ENCODE measurements at regions not wholly inside any gene's neighbourhood (a gene's known extent, or its start where the extent isn't known, plus 50 kb on each side); places are given as distances from the start of the nearest gene placed in this dataset.

DNA sequence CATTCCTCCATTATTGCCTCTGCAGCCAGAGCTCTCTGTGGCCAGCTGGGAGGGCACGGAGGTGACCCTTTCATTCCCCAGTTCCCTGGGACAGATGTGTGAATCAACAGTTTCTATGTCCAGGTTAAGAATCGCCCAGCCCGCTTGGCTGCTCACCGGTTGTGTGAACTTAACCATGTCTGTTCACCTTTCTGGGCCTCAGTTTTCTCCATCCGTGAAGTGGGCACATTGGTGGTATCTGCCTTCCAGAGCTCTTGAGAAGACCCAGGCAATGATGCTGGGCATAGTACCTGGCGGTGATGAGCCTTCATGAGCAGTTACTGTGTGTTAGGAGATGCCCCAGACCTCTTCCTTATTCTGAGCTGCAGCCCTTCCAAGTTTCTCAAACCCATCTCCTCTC lies 238.3 kb downstream of the MATN1 start:
- H3K79me2 ChIP-seq (ENCODE audit: insufficient read depth, low read length) = no peaks in the 10 kb centered on the region
- H3K4me1 ChIP-seq (ENCODE audit: control insufficient read depth in 1 of 2, insufficient read depth in 2 of 2, low read length in 2 of 2) = no peaks in the 10 kb centered on the region
- BruUV-seq (replicated peaks) = no TSS peak
- ATAC-seq (no peak), DNase-seq (ENCODE audit: low read depth, low spot score) (no peak)
- H3K27me3 ChIP-seq (ENCODE audit: insufficient read depth, low read length) = no peaks in the 10 kb centered on the region
- no peaks in the 10 kb centered on the region for H3K36me3 ChIP-seq (ENCODE audit: control insufficient read depth in 1 of 2, insufficient read depth in 2 of 2, low read length in 2 of 2)
- H3K4me3 ChIP-seq (replicated peaks in 1 of 2; ENCODE audit: low read depth in 1 of 2, low read length in 2 of 2) = no peak overlapping the region
- RAD21 ChIA-PET (ENCODE audit: low non-redundant PET in 1 of 2, low total read pairs in 2 of 2, uncharacterized antibody in 2 of 2, unreplicated experiment in 2 of 2) = no interaction called here
- H3K9me2 ChIP-seq (ENCODE audit: insufficient read depth) = no peaks in the 10 kb centered on the region
- POLR2A ChIA-PET = no interaction called here
- intact Hi-C loops (cut with micrococcal nuclease) = no loop called here
- TF ChIP-seq ZFX (IDR thresholded peaks at IDR 0.05) = no peak
- TF ChIP-seq, protein P1, sequence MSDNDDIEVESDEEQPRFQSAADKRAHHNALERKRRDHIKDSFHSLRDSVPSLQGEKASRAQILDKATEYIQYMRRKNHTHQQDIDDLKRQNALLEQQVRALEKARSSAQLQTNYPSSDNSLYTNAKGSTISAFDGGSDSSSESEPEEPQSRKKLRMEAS (IDR thresholded peaks at IDR 0.05) = no peak
- no peak for TF ChIP-seq CBX3 (IDR thresholded peaks at IDR 0.05; ENCODE audit: low read depth)
- TF ChIP-seq CEBPB (IDR thresholded peaks at IDR 0.05; ENCODE audit: low read depth) = no peak
- CTCF ChIA-PET = no interaction called here
- H2AFZ ChIP-seq (ENCODE audit: low read depth, low read length, poor library complexity, severe bottlenecking) = no peak overlapping the region
- H3K27ac ChIP-seq (ENCODE audit: low read depth, low read length) = no peak overlapping the region
- H4K20me1 ChIP-seq (ENCODE audit: insufficient read depth) = no peaks in the 10 kb centered on the region
- no peak overlapping the region for H3K4me2 ChIP-seq (ENCODE audit: low read length)
- H3K9ac ChIP-seq (ENCODE audit: low read length) = no peak overlapping the region
- peaks cover 14 to 24% of the 10 kb centered on the region in 2 experiments; a peak in 2 of 4 replicates for H3K9me3 ChIP-seq (ENCODE audit: control insufficient read depth in 1 of 2, insufficient read depth in 1 of 2, low read depth in 1 of 2, low read length in 2 of 2)

DNA sequence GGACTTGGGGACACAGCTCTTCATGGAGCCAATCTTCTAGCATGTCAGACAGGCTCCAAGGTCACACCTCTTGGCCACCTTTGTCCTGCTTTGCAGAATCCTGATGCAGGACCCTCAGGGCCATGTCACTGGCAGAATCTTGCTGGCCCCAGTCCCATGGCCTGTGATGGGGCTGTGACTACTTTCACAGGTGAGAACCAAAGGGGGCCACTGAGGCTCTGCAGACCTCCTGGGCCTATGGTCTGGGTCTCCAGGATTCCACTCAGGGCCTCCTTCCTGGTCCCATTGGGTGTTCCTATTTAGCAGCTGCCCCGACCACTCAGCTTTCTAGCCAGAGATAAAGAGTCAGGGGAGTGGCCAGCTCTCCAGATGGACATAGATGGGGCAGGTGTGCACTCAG lies 238.7 kb downstream of the MATN1 start:
- BruUV-seq (replicated peaks) = no TSS peak
- no peaks in the 10 kb centered on the region for H3K79me2 ChIP-seq (ENCODE audit: insufficient read depth, low read length)
- ChIA-PET POLR2A (no interaction called here), RAD21 (ENCODE audit: low non-redundant PET in 1 of 2, low total read pairs in 2 of 2, uncharacterized antibody in 2 of 2, unreplicated experiment in 2 of 2) (no interaction called here), CTCF (no interaction called here)
- ATAC-seq (no peak), DNase-seq (ENCODE audit: low read depth, low spot score) (no peak)
- intact Hi-C loops (cut with micrococcal nuclease) = no loop called here
- no peaks in the 10 kb centered on the region for H3K9me2 ChIP-seq (ENCODE audit: insufficient read depth)
- no peak overlapping the region for H2AFZ ChIP-seq (ENCODE audit: low read depth, low read length, poor library complexity, severe bottlenecking)
- peaks cover 14 to 24% of the 10 kb centered on the region in 2 experiments; a peak in 2 of 4 replicates for H3K9me3 ChIP-seq (ENCODE audit: control insufficient read depth in 1 of 2, insufficient read depth in 1 of 2, low read depth in 1 of 2, low read length in 2 of 2)
- H3K4me2 ChIP-seq (ENCODE audit: low read length) = no peak overlapping the region
- H3K27ac ChIP-seq (ENCODE audit: low read depth, low read length) = no peak overlapping the region
- no peaks in the 10 kb centered on the region for H3K4me1 ChIP-seq (ENCODE audit: control insufficient read depth in 1 of 2, insufficient read depth in 2 of 2, low read length in 2 of 2)
- H3K9ac ChIP-seq (ENCODE audit: low read length) = no peak overlapping the region
- no peaks in the 10 kb centered on the region for H4K20me1 ChIP-seq (ENCODE audit: insufficient read depth)
- no peak overlapping the region for H3K4me3 ChIP-seq (replicated peaks in 1 of 2; ENCODE audit: low read depth in 1 of 2, low read length in 2 of 2)
- no peaks in the 10 kb centered on the region for H3K27me3 ChIP-seq (ENCODE audit: insufficient read depth, low read length)
- no peaks in the 10 kb centered on the region for H3K36me3 ChIP-seq (ENCODE audit: control insufficient read depth in 1 of 2, insufficient read depth in 2 of 2, low read length in 2 of 2)
- no peak for TF ChIP-seq RAD21 (IDR thresholded peaks at IDR 0.05; ENCODE audit: low read depth)
- TF ChIP-seq, protein P2, sequence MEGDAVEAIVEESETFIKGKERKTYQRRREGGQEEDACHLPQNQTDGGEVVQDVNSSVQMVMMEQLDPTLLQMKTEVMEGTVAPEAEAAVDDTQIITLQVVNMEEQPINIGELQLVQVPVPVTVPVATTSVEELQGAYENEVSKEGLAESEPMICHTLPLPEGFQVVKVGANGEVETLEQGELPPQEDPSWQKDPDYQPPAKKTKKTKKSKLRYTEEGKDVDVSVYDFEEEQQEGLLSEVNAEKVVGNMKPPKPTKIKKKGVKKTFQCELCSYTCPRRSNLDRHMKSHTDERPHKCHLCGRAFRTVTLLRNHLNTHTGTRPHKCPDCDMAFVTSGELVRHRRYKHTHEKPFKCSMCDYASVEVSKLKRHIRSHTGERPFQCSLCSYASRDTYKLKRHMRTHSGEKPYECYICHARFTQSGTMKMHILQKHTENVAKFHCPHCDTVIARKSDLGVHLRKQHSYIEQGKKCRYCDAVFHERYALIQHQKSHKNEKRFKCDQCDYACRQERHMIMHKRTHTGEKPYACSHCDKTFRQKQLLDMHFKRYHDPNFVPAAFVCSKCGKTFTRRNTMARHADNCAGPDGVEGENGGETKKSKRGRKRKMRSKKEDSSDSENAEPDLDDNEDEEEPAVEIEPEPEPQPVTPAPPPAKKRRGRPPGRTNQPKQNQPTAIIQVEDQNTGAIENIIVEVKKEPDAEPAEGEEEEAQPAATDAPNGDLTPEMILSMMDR (IDR thresholded peaks at IDR 0.05 in 2 of 3, conservative IDR thresholded peaks at IDR 0.05 in 1 of 3; ENCODE audit: borderline replicate concordance in 1 of 3, insufficient read depth in 1 of 3, low read depth in 2 of 3, low read length in 2 of 3) = no peak
- TF ChIP-seq, protein P1 (IDR thresholded peaks at IDR 0.05) = no peak
- no peak for TF ChIP-seq SRF (IDR thresholded peaks at IDR 0.05; ENCODE audit: low read depth)
- no peak for TF ChIP-seq EZH2phosphoT487 (IDR thresholded peaks at IDR 0.05; ENCODE audit: borderline replicate concordance)
- no peak for TF ChIP-seq FOSL1 (IDR thresholded peaks at IDR 0.05; ENCODE audit: low read depth)
- TF ChIP-seq ZFX (IDR thresholded peaks at IDR 0.05) = no peak
- no peak for TF ChIP-seq TCF7L2 (IDR thresholded peaks at IDR 0.05; ENCODE audit: borderline replicate concordance, extremely low read depth, insufficient read depth, insufficient read length)
- TF ChIP-seq, protein P3, sequence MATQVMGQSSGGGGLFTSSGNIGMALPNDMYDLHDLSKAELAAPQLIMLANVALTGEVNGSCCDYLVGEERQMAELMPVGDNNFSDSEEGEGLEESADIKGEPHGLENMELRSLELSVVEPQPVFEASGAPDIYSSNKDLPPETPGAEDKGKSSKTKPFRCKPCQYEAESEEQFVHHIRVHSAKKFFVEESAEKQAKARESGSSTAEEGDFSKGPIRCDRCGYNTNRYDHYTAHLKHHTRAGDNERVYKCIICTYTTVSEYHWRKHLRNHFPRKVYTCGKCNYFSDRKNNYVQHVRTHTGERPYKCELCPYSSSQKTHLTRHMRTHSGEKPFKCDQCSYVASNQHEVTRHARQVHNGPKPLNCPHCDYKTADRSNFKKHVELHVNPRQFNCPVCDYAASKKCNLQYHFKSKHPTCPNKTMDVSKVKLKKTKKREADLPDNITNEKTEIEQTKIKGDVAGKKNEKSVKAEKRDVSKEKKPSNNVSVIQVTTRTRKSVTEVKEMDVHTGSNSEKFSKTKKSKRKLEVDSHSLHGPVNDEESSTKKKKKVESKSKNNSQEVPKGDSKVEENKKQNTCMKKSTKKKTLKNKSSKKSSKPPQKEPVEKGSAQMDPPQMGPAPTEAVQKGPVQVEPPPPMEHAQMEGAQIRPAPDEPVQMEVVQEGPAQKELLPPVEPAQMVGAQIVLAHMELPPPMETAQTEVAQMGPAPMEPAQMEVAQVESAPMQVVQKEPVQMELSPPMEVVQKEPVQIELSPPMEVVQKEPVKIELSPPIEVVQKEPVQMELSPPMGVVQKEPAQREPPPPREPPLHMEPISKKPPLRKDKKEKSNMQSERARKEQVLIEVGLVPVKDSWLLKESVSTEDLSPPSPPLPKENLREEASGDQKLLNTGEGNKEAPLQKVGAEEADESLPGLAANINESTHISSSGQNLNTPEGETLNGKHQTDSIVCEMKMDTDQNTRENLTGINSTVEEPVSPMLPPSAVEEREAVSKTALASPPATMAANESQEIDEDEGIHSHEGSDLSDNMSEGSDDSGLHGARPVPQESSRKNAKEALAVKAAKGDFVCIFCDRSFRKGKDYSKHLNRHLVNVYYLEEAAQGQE (IDR thresholded peaks at IDR 0.05; ENCODE audit: low read depth) = no peak
- no peak for TF ChIP-seq YY1 (IDR thresholded peaks at IDR 0.05; ENCODE audit: extremely low read depth, insufficient replicate concordance, low read depth, low read length)
- no peak for TF ChIP-seq CBX3 (IDR thresholded peaks at IDR 0.05; ENCODE audit: low read depth)
- TF ChIP-seq EZH2 (IDR thresholded peaks at IDR 0.05) = no peak
- TF ChIP-seq SIN3A (IDR thresholded peaks at IDR 0.05; ENCODE audit: low read depth) = no peak
- no peak for TF ChIP-seq CEBPB (IDR thresholded peaks at IDR 0.05; ENCODE audit: low read depth)

Data from HCT116 (cell line).